Omental fat pad (tissue), 3 donors: ENCODE measurements at regions not wholly inside any gene's neighbourhood (a gene's known extent, or its start where the extent isn't known, plus 50 kb on each side); places are given as distances from the start of the nearest gene placed in this dataset.
"Not testable (repeated sequence)": the region's sequence is repeated elsewhere in the genome, so short reads cannot be mapped to it uniquely, and the experiment has no call there.

ENCODE experiments used
- ATAC-seq: fragments of 150-250 bp; one replicate; pipeline ENCODE4 v1.9.1; 2016; ENCODE audit warnings: mild to moderate bottlenecking, moderate library complexity; ENCODE audit not compliant: low FRiP score
- DNase-seq: peaks from one replicate; pipeline ENCODE4 v3.0.0-alpha.2; 2019; ENCODE audit warnings: low spot score
- CTCF ChIP-seq, 3 donors: fragments of 450-650 bp; IDR thresholded peaks; one replicate each; pipeline ENCODE4 v1.5.1; 2016 to 2017; ENCODE audit warnings: antibody characterized with exemption in 3 of 3, mild to moderate bottlenecking in 3 of 3, moderate library complexity in 2 of 3

- no peak for TF ChIP-seq CTCF (IDR thresholded peaks at IDR 0.05)
- no peak for DNase-seq
- ATAC-seq: no peak
These were observed 250.8 kb upstream of the DLGAP1 start for GRCh38 chr18:4705894-4706293.

DNA sequence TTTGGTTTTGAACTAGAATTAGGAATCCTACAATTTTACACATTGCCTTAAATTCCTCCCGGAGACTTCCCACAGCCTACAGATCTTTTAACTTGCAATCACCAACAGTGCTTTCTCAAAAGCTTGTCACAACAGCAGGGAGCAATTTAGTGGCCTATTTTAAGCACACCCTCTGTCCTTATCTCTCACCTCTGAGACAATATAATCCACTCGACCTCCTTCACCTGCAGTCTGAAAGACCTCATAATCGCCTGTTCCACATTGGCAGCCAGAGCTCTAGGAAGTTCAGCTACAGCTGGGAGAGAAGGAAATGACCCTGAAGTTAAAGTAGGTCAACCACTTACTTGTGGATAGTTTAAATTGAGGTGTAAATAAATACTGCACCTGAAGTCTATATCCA lies 249.7 kb upstream of the DLGAP1 start:
- DNase-seq (no peak), ATAC-seq (no peak)
- TF ChIP-seq CTCF (IDR thresholded peaks at IDR 0.05): no peak

DNA sequence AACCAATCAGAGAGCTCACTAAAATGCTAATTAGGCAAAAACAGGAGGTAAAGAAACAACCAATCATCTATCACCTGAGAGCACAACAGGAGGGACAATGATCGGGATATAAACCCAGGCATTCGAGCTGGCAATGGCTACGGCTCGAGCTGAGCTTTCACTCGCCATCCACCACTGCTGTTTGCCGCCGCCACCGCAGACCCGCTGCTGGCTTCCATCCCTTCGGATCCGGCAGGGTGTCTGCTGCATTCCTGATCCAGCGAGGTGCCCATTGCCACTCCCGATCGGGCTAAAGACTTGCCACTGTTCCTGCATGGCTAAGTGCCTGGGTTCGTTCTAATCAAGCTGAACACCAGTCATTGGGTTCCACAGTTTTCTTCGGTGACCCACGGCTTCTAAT lies 236.7 kb upstream of the DLGAP1 start:
- DNase-seq: no peak
- no peak for TF ChIP-seq CTCF (IDR thresholded peaks at IDR 0.05)
- no peak for ATAC-seq

- ATAC-seq, DNase-seq: not testable (repeated sequence)
These were observed 223.6 kb upstream of the DLGAP1 start for GRCh38 chr18:4678685-4679084.

DNA sequence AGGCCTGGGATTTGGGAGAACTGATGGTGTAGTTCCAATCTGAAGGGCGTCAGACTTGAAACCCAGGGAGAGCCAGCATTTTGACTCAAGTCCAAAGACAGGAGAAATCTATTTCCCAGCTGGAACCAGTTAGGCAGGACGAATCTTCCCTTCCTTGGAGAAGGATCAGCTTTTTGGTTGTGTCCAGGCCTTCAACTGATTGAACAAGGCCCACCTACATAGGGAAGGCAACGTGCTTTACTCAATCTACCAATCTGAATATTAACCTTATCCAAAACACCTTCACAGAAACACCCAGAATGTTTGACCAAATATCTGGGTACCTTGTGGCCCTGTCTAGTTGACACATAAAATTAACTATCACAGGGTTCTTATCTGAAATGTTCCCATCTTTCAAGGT lies 221.9 kb upstream of the DLGAP1 start:
- DNase-seq: no peak
- no peak for ATAC-seq
- no peak for TF ChIP-seq CTCF (IDR thresholded peaks at IDR 0.05)

DNA sequence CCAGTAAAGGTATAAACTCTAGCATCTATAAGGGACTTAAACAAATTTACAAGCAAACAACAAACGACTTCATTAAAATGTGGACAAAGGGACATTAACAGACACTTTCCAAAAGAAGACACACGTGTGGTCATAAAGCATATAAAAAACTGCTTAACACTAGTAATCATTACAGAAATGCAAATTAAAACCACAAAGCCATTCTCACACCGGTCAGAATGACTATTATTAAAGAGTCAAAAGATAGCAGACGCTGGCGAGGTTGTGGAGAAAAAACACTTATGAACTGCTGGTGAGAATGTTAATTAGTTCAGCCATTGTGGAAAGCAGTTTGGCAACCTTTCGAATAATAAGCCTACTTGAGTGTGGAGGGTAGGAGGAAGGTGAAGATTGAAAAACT lies 217.1 kb upstream of the DLGAP1 start:
- DNase-seq (no peak), ATAC-seq (no peak)
- TF ChIP-seq CTCF (IDR thresholded peaks at IDR 0.05): no peak

DNA sequence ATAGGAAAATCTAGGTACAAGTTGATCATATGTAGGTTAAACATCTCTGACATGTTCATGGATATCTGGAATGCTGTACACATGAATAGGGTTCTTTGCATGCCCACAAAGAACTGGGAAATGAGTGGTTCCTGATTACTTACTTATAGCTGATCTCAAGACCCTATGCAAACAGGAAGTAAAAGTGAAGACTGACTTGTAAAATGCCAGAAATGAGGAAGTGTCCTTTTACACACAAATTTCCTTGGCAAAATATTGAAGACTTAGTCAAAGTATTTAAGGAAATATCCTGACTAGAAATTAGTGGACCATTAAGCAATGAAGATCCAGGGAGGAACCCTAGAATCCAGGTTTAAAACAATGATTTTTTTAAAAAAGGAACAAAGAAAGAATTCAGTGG lies 203.7 kb upstream of the DLGAP1 start:
- TF ChIP-seq CTCF (IDR thresholded peaks at IDR 0.05): no peak
- no peak for ATAC-seq
- DNase-seq: no peak

GRCh38 chr18:4653418-4653817 lies 198.3 kb upstream of the DLGAP1 start:
- ATAC-seq (no peak), DNase-seq (no peak)
- TF ChIP-seq CTCF (IDR thresholded peaks at IDR 0.05): no peak
